ENCODE measurements at regions not wholly inside any gene's neighbourhood (a gene's known extent, or its start where the extent isn't known, plus 50 kb on each side); places are given as distances from the start of the nearest gene placed in this dataset.

- Histone ChIP-seq H3K4me1 (no peaks in the 10 kb centered on the region), H3K36me3 (ENCODE audit: low read depth, missing control alignments) (no peaks in the 10 kb centered on the region), H3K27me3 (no peaks in the 10 kb centered on the region), H3K27ac (no peak overlapping the region), H3K9me3 (no peaks in the 10 kb centered on the region), H3K4me3 (no peak overlapping the region)
- TF ChIP-seq CTCF (IDR thresholded peaks at IDR 0.05) = no peak
- TF ChIP-seq POLR2A (IDR thresholded peaks at IDR 0.05) = no peak
- intact Hi-C loops (cut with DNase I; ENCODE audit: low total_unique reads) = no loop called here
- DNase-seq = no peak
- WGBS, 2 donors = 89 to 92% methylated on average over 17 to 23 of the region's 23 CpGs
Observed at GRCh38 chr11:64456509-64457320, 97.8 kb downstream of the RPS6KA4 start.

GRCh38 chr11:64457416-64458010, 98.2 kb upstream of the SLC22A11 start:
- intact Hi-C loops (cut with DNase I; ENCODE audit: low total_unique reads) = no loop called here

GRCh38 chr11:64458997-64459396, 96.7 kb upstream of the SLC22A11 start:
- intact Hi-C loops (cut with DNase I; ENCODE audit: low total_unique reads) = no loop called here
- Histone ChIP-seq H3K4me3 (no peak overlapping the region), H3K27me3 (no peaks in the 10 kb centered on the region), H3K27ac (no peak overlapping the region), H3K4me1 (no peaks in the 10 kb centered on the region), H3K36me3 (ENCODE audit: low read depth, missing control alignments) (no peaks in the 10 kb centered on the region), H3K9me3 (no peaks in the 10 kb centered on the region)
- DNase-seq = no peak
- 57 to 58% methylated on average over 10 of the region's 10 CpGs for WGBS, 2 donors
- TF ChIP-seq CTCF (IDR thresholded peaks at IDR 0.05) (no peak), POLR2A (IDR thresholded peaks at IDR 0.05) (no peak)

More at GRCh38 chr11:64457416-64458010, 98.2 kb upstream of the SLC22A11 start:
- Histone ChIP-seq H3K36me3 (ENCODE audit: low read depth, missing control alignments) (no peaks in the 10 kb centered on the region), H3K4me3 (no peak overlapping the region), H3K27me3 (no peaks in the 10 kb centered on the region), H3K27ac (no peak overlapping the region), H3K9me3 (no peaks in the 10 kb centered on the region), H3K4me1 (no peaks in the 10 kb centered on the region)
- DNase-seq = no peak
- WGBS, 2 donors = 93 to 94% methylated on average over 9 to 10 of the region's 12 CpGs
- no peak for TF ChIP-seq POLR2A (IDR thresholded peaks at IDR 0.05)
- TF ChIP-seq CTCF (IDR thresholded peaks at IDR 0.05) = no peak

- Histone ChIP-seq H3K36me3 (ENCODE audit: low read depth, missing control alignments) (no peaks in the 10 kb centered on the region), H3K4me3 (no peak overlapping the region), H3K27me3 (no peaks in the 10 kb centered on the region), H3K27ac (no peak overlapping the region), H3K9me3 (no peaks in the 10 kb centered on the region), H3K4me1 (no peaks in the 10 kb centered on the region)
- 92% methylated on average over 6 of the region's 6 CpGs for WGBS, 2 donors
- intact Hi-C loops (cut with DNase I; ENCODE audit: low total_unique reads) = no loop called here
- DNase-seq = no peak
- TF ChIP-seq POLR2A (IDR thresholded peaks at IDR 0.05) = no peak
- TF ChIP-seq CTCF (IDR thresholded peaks at IDR 0.05) = no peak
Observed at GRCh38 chr11:64459609-64460008, 96.1 kb upstream of the SLC22A11 start.

Measured in testis (tissue), 2 donors.